OCI-LY7 (cell line): ENCODE measurements at regions not wholly inside any gene's neighbourhood (a gene's known extent, or its start where the extent isn't known, plus 50 kb on each side); places are given as distances from the start of the nearest gene placed in this dataset.

ENCODE experiments used
- BruUV-seq: library from RNA; stranded (reverse); fragments of 400-500 nt; replicated peaks from 2 replicates; lab custom pipeline; 2021; lab: Mats Ljungman, UMichigan
- CTCF ChIA-PET: fragments of 300-600 bp; sonication (Branson Sonifier 250); formaldehyde crosslinking; loops from one replicate; lab custom pipeline; 2022; ENCODE audit warnings: antibody characterized with exemption; ENCODE audit not compliant: unreplicated experiment; lab: Charles Lee
- POLR2A ChIA-PET: fragments of 300-600 bp; sonication (Branson Sonifier 250); formaldehyde crosslinking; loops from one replicate; lab custom pipeline; 2022; ENCODE audit warnings: antibody characterized with exemption; lab: Charles Lee
- DNase-seq: peaks from one replicate; pipeline ENCODE4 v3.0.0-alpha.2; 2015; ENCODE audit warnings: low spot score
- H2AFZ ChIP-seq: fragments of 200-600 bp; sonication (generic), shearing (Covaris generic); 2 replicates; pipeline ENCODE4 v1.6.1; 2014; ENCODE audit warnings: mild to moderate bottlenecking, antibody characterized with exemption, low read length, moderate library complexity
- H3K27ac ChIP-seq: fragments of 200-600 bp; sonication (generic); 2 replicates; pipeline ENCODE4 v1.5.1; 2014; ENCODE audit warnings: mixed run types, low read depth, mild to moderate bottlenecking, moderate library complexity, low read length, inconsistent platforms; ENCODE audit not compliant: poor library complexity, severe bottlenecking
- H3K36me3 ChIP-seq: fragments of 200-600 bp; sonication (generic); 2 replicates; pipeline ENCODE4 v1.6.1; 2014; ENCODE audit warnings: mild to moderate bottlenecking, antibody characterized with exemption, low read length, moderate library complexity, mixed read lengths; ENCODE audit not compliant: insufficient read depth
- H3K4me1 ChIP-seq: fragments of 200-600 bp; sonication (generic); 2 replicates; pipeline ENCODE4 v1.5.1; 2014; ENCODE audit warnings: mild to moderate bottlenecking, low read length; ENCODE audit not compliant: insufficient read depth, poor library complexity, severe bottlenecking
- H3K4me2 ChIP-seq: fragments of 200-600 bp; sonication (generic); 2 replicates; pipeline ENCODE4 v1.6.1; 2014; ENCODE audit warnings: mild to moderate bottlenecking, low read length
- H3K4me3 ChIP-seq: fragments of 200-600 bp; sonication (generic); 2 replicates; pipeline ENCODE4 v1.5.1; 2014; ENCODE audit warnings: mild to moderate bottlenecking, low read depth, low read length; ENCODE audit not compliant: poor library complexity, severe bottlenecking
- H3K79me2 ChIP-seq: fragments of 200-600 bp; sonication (generic); 2 replicates; pipeline ENCODE4 v1.6.1; 2016; ENCODE audit warnings: low read depth, mild to moderate bottlenecking, low read length, moderate library complexity, mixed read lengths; ENCODE audit not compliant: insufficient read depth
- H3K9me2 ChIP-seq: fragments of 200-600 bp; sonication (generic); 2 replicates; pipeline ENCODE4 v1.6.1; 2016; ENCODE audit warnings: mild to moderate bottlenecking, low read length, mixed read lengths; ENCODE audit not compliant: insufficient read depth
- H3K9me3 ChIP-seq: fragments of 200-600 bp; sonication (generic); 2 replicates; pipeline ENCODE4 v1.6.1; 2014; ENCODE audit warnings: mild to moderate bottlenecking, mixed run types, low read length, mixed read lengths
- H4K20me1 ChIP-seq: fragments of 200-600 bp; sonication (generic); 2 replicates; pipeline ENCODE4 v1.6.1; 2014; ENCODE audit warnings: mild to moderate bottlenecking, antibody characterized with exemption, low read length, moderate library complexity, mixed read lengths; ENCODE audit not compliant: insufficient read depth
- CTCF ChIP-seq: fragments of 200-600 bp; sonication (generic); conservative IDR thresholded peaks from 2 replicates; pipeline ENCODE4 v1.5.1; 2014; ENCODE audit warnings: mild to moderate bottlenecking, antibody characterized with exemption, low read length, moderate library complexity, mixed read lengths
- EZH2phosphoT487 ChIP-seq: fragments of 200-600 bp; sonication (generic); IDR thresholded peaks from 2 replicates; pipeline ENCODE4 v1.6.1; 2018; ENCODE audit warnings: low read depth, borderline replicate concordance, mild to moderate bottlenecking, mixed run types, antibody characterized with exemption, low read length, moderate library complexity, mixed read lengths
- intact Hi-C: fragments of 100-400 bp; cut with micrococcal nuclease; formaldehyde crosslinking; loops from one replicate; pipeline ENCODE4 v1.10.0; 2022; ENCODE audit not compliant: unreplicated experiment

DNA sequence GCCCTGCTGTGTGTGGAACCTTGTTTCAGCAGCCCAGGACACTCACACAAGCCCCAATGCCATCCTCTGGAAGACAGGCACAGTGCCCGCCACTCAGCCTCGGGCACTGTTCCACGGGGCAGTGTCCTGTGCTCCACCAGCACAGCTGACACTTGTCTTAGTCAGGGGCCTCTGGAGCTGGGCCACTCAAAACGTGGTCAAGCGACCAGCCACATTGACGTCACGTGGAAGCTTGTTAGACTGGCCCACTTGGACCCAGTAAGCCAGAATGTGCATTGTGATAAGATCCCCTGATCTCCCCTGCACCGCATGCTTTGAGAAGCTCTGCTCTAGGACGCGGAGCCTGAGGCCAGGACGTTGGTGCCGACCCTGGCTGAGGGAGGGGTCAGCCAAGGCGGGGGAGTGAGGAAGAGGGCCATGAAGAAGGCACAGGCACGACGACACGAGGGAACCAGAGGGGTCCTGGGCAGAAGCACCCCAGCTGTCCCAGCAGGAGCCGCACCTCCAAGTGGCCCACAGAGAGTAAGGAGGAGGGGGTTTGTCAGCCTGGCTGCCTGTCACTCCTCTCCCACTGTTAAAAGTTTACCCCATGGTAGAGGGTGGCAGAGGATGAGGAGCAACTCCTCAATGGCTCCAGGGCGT lies 64.6 kb downstream of the LINC01488 start:
- CTCF ChIA-PET = no interaction called here

DNA sequence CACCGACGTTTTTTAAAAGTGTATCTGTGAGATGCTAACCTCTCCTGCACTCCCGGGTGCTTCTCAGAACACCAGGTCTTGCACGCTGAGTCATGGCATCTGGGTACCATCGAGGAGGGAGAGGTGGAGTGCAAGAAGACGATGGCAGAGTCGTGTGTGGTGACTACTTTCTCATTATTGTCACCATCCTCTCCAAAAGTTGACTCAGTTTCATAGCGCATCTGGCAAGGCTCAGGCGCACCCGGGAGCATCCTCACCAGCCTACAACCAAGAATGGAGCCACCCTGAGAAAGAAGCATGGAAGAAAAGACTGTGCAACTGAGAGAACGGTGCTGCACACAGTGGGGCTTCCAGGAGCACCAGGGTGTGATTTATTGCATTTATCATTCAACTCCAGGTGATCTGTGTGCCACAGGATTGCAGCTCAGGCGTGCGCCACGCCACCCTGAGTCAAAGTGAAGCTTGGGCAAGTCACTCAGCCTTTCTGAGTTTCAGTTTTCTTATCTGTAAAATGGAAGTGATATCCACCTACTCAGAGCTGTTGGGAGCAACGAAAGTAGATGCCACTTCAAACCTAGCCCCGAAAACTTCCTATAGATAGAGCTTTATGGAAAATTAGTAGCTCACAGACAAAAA lies 65.4 kb downstream of the LINC01488 start:
- intact Hi-C loops = no loop called here
- H3K36me3 ChIP-seq = no peaks in the 10 kb centered on the region
- POLR2A ChIA-PET = no interaction called here
- no TSS peak for BruUV-seq
- no peaks in the 10 kb centered on the region for H3K4me1 ChIP-seq
- H3K27ac ChIP-seq = no peak overlapping the region
- CTCF ChIA-PET = no interaction called here
- TF ChIP-seq CTCF (no peak), EZH2phosphoT487 (no peak)
- no peak overlapping the region for H3K4me3 ChIP-seq
- H4K20me1 ChIP-seq = no peaks in the 10 kb centered on the region
- H3K4me2 ChIP-seq = no peak overlapping the region
- no peak for DNase-seq
- no peaks in the 10 kb centered on the region for H3K79me2 ChIP-seq
- H3K9me3 ChIP-seq = no peaks in the 10 kb centered on the region
- H3K9me2 ChIP-seq = no peaks in the 10 kb centered on the region
- H2AFZ ChIP-seq = no peak overlapping the region

More for the DNA sequence above, 64.6 kb downstream of the LINC01488 start:
- no peak for DNase-seq
- TF ChIP-seq EZH2phosphoT487 (no peak), CTCF (no peak)
- Histone ChIP-seq H3K36me3 (no peaks in the 10 kb centered on the region), H4K20me1 (no peaks in the 10 kb centered on the region), H3K9me2 (no peaks in the 10 kb centered on the region), H3K4me3 (no peak overlapping the region), H3K9me3 (no peaks in the 10 kb centered on the region), H3K79me2 (no peaks in the 10 kb centered on the region), H3K4me2 (no peak overlapping the region), H3K4me1 (no peaks in the 10 kb centered on the region), H3K27ac (no peak overlapping the region), H2AFZ (no peak overlapping the region)
- POLR2A ChIA-PET = no interaction called here
- no TSS peak for BruUV-seq
- intact Hi-C loops = no loop called here

- BruUV-seq = no TSS peak
- no peaks in the 10 kb centered on the region for H3K4me1 ChIP-seq
- H2AFZ ChIP-seq = no peak overlapping the region
- CTCF ChIA-PET = no interaction called here
- no peaks in the 10 kb centered on the region for H3K79me2 ChIP-seq
- TF ChIP-seq CTCF = no peak
- TF ChIP-seq EZH2phosphoT487 = no peak
- H3K27ac ChIP-seq = no peak overlapping the region
- no peak overlapping the region for H3K4me2 ChIP-seq
- intact Hi-C loops = no loop called here
- POLR2A ChIA-PET = interaction anchor here (0.6 kb wide), 1 partner anchor 496 kb away, joined by 3 read pairs; no protein-coding TSS in a partner anchor
- DNase-seq = no peak
- no peaks in the 10 kb centered on the region for H3K36me3 ChIP-seq
- H3K4me3 ChIP-seq = no peak overlapping the region
- H3K9me3 ChIP-seq = no peaks in the 10 kb centered on the region
- no peaks in the 10 kb centered on the region for H4K20me1 ChIP-seq
- no peaks in the 10 kb centered on the region for H3K9me2 ChIP-seq
Observed at GRCh38 chr11:69550846-69551245, 69.4 kb downstream of the LINC01488 start.
